Prostate gland (tissue), 2 donors: ENCODE measurements at regions not wholly inside any gene's neighbourhood (a gene's known extent, or its start where the extent isn't known, plus 50 kb on each side); places are given as distances from the start of the nearest gene placed in this dataset.

Experiments
- DNase-seq: peaks from one replicate; pipeline ENCODE4 v3.0.0-alpha.2; 2019; ENCODE audit warnings: low spot score
- H3K27ac ChIP-seq, 2 donors: fragments of 200-600 bp; sonication (generic); 2 replicates each; pipeline ENCODE4 v1.5.1; 2017 to 2019
- H3K27me3 ChIP-seq: fragments of 200-600 bp; sonication (generic); replicated peaks from 2 replicates; pipeline ENCODE4 v1.5.1; 2019; ENCODE audit not compliant: insufficient read depth
- H3K36me3 ChIP-seq, 2 donors: fragments of 200-600 bp; sonication (generic); 1 replicate in 1 of 2; 2 replicates in 1 of 2; pipeline versions ENCODE4 v1.5.1 to v1.8.1; 2017 to 2019
- H3K4me1 ChIP-seq: fragments of 200-600 bp; sonication (generic); replicated peaks from 2 replicates; pipeline ENCODE4 v1.5.1; 2019
- H3K4me3 ChIP-seq, 2 donors: fragments of 200-600 bp; sonication (generic); 2 replicates each; pipeline ENCODE4 v1.5.1; 2017 to 2019
- H3K9me3 ChIP-seq: fragments of 200-600 bp; sonication (generic); 2 replicates; pipeline ENCODE4 v1.5.1; 2017
- POLR2A ChIP-seq: fragments of 450-650 bp; IDR thresholded peaks from one replicate; pipeline ENCODE4 v1.6.1; 2016; ENCODE audit warnings: antibody characterized with exemption, mild to moderate bottlenecking
- POLR2AphosphoS5 ChIP-seq: sonication (generic); formaldehyde crosslinking; IDR thresholded peaks from one replicate; pipeline ENCODE4 v1.6.1; 2017; ENCODE audit warnings: antibody characterized with exemption
- WGBS: methylation state at CpG from one replicate; pipeline ENCODE4 v1.1.5; 2018; 5-methylcytosine and 5-hydroxymethylcytosine counted together
- intact Hi-C: fragments of 100-400 bp; cut with DNase I; formaldehyde crosslinking; loops from one replicate; pipeline ENCODE4 v1.14.2; 2022
- TF ChIP-seq, protein P1 (sequence below), 4 experiments: fragments of 200-600 bp in 2 of 4; fragments of 450-650 bp in 2 of 4; sonication (generic) in 2 of 4; IDR thresholded peaks; 1 replicate in 3 of 4; 2 replicates in 1 of 4; pipeline ENCODE4 v1.5.1; 2016 to 2019; ENCODE audit warnings: antibody characterized with exemption in 4 of 4, mild to moderate bottlenecking in 2 of 4, moderate library complexity in 2 of 4

DNA sequence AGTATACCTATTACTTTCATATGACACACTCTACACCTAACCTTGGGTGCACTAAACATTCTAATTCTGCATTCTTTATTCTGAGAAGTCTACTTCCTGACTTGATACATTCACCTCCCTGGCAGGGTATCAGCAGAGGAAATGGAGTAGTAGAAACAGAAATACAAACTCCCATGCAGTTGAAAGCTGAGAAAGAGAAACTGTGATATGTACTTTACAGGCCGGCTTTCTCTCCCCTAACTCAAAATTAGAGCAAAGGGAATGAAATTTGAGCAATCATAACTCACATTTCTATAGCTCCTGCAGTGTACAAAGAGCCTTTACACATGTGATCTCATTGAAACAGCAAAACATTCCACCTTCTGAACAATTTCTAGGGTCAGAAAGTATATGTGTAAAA is 135.5 kb upstream of the COL8A1 start:
- Histone ChIP-seq H3K27ac (no peak overlapping the region), H3K9me3 (no peaks in the 10 kb centered on the region), H3K27me3 (no peaks in the 10 kb centered on the region), H3K36me3 (no peaks in the 10 kb centered on the region), H3K4me3 (no peak overlapping the region), H3K4me1 (no peaks in the 10 kb centered on the region)
- no peak for DNase-seq
- no peak for TF ChIP-seq POLR2AphosphoS5
- TF ChIP-seq, protein P1, sequence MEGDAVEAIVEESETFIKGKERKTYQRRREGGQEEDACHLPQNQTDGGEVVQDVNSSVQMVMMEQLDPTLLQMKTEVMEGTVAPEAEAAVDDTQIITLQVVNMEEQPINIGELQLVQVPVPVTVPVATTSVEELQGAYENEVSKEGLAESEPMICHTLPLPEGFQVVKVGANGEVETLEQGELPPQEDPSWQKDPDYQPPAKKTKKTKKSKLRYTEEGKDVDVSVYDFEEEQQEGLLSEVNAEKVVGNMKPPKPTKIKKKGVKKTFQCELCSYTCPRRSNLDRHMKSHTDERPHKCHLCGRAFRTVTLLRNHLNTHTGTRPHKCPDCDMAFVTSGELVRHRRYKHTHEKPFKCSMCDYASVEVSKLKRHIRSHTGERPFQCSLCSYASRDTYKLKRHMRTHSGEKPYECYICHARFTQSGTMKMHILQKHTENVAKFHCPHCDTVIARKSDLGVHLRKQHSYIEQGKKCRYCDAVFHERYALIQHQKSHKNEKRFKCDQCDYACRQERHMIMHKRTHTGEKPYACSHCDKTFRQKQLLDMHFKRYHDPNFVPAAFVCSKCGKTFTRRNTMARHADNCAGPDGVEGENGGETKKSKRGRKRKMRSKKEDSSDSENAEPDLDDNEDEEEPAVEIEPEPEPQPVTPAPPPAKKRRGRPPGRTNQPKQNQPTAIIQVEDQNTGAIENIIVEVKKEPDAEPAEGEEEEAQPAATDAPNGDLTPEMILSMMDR (IDR thresholded peaks at IDR 0.05) = no peak
- no peak for TF ChIP-seq POLR2A
- intact Hi-C loops = loop anchor here (10.0 kb wide), 2 partner anchors 132 to 242 kb away; partner anchors contain the start of gene COL8A1
- 78% methylated on average over 1 of the region's 1 CpG for WGBS

DNA sequence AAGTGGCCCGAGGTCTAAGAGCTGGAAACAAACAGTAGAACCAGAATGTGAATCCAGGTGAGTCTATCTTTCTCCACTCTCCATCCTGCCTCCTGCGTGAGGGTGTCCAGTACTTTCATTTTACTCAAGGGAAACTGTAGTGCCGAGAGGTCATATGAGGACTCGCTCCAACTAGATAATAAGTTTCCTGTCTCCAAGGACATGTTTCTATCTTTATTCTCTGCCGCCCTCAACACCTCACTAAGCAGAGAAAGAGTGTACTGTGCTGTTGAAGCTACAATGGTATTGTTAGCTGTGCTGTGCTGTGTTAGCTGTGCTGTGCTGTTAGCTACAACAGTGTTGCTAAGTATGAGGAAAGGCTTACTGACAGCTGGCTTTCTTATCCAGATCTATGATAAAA is 137.9 kb upstream of the COL8A1 start:
- intact Hi-C loops = loop anchor here (10.0 kb wide), 2 partner anchors 134 to 244 kb away; partner anchors contain the start of gene COL8A1
- no peak for DNase-seq
- WGBS = 83% methylated on average over 5 of the region's 5 CpGs
- H3K27ac ChIP-seq = no peak overlapping the region
- TF ChIP-seq POLR2AphosphoS5 (no peak), POLR2A (no peak)
- TF ChIP-seq, protein P1 (IDR thresholded peaks at IDR 0.05) = no peak
- no peak overlapping the region for H3K4me3 ChIP-seq
- no peaks in the 10 kb centered on the region for H3K36me3 ChIP-seq
- H3K27me3 ChIP-seq = no peaks in the 10 kb centered on the region
- H3K9me3 ChIP-seq = no peaks in the 10 kb centered on the region
- no peaks in the 10 kb centered on the region for H3K4me1 ChIP-seq

DNA sequence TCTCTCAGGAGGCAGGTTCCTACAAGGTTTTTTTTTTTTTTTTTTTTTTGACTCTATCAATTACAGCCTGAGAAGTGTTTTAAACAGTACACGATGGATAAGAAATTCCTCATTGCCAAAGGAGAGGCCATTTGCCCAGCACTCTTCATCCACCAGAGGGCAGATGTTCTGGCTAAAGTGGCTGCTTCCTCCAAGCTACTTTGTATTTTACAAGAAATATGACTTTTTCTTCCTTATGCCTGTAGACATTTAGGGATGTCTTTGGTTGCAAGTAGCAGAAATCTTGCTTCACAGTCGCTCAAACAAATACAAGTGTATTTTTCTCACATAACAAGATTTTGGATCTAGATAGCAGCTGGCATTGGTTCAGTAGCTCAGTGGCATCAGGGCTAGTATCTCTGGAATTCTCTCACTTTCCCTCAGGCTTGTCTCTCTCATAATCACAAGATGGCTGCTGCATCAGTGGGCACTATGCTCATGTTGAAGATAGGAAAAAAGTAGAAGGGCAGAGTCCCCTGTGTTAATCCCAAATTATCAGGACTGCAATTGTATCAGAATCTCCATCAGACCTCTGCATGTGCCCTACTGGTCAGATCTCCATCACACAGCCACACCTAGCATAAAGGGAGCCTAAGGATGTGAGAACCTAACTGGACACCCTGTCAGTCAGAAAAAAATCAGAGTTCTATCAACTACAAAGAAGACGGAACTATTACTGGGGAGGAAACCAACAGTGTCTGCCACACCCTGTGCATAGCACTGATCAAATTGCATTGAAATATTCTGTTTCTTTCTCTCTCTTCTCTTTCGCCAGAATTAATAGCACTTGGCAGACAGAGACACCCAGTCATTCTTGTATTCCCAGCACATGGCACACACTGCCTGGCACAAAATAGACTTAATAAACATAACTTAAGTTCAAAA is 138.9 kb upstream of the COL8A1 start:
- Histone ChIP-seq H3K36me3 (no peaks in the 10 kb centered on the region), H3K27me3 (no peaks in the 10 kb centered on the region), H3K4me1 (no peaks in the 10 kb centered on the region), H3K27ac (no peak overlapping the region), H3K9me3 (no peaks in the 10 kb centered on the region), H3K4me3 (no peak overlapping the region)
- intact Hi-C loops = loop anchor here (10.0 kb wide), 2 partner anchors 135 to 245 kb away; partner anchors contain the start of gene COL8A1
- DNase-seq = no peak
- TF ChIP-seq, protein P1 (IDR thresholded peaks at IDR 0.05) = peak; percentile 11 to 62 (median 49)
- no peak for TF ChIP-seq POLR2AphosphoS5
- no peak for TF ChIP-seq POLR2A
- WGBS = 28% methylated on average over 4 of the region's 4 CpGs

DNA sequence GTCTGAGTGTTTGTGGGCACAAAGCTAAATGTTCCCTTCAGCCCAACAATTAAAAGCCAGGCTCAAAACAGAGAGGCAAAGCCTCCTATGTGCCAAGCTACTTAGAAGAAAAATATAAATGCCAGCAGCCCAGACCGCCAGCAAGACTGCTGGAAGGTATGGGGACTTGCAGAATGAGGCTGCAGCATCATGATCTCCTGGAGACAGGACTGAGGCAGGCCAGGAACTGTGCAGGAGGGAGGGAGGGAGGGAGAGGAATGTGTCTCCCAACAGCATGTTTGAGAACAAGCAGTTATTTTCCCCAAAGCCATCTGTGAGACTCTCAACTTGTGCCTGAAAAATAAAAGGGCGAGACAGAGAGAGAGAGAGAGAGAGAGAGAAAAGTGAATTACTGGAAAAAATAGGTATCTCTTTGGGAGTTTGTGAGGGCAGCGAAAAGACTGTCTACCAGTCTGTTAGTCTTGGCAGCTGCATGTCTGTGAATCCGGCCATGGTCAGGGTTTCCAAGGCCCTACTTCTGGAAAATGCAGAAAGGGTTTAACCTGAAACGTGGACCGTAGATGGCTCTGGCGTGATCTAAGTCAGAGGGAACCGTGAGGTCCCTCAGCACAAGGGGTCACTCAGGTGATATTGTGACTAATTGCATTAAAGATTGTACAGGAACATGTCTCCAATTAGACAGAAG is 139.7 kb upstream of the COL8A1 start:
- Histone ChIP-seq H3K36me3 (no peaks in the 10 kb centered on the region), H3K9me3 (no peaks in the 10 kb centered on the region), H3K27me3 (no peaks in the 10 kb centered on the region), H3K4me1 (no peaks in the 10 kb centered on the region), H3K27ac (no peak overlapping the region), H3K4me3 (no peak overlapping the region)
- TF ChIP-seq POLR2A (no peak), POLR2AphosphoS5 (no peak)
- TF ChIP-seq, protein P1 (IDR thresholded peaks at IDR 0.05) = no peak
- DNase-seq = no peak
- intact Hi-C loops = no loop called here
- 80% methylated on average over 8 of the region's 8 CpGs for WGBS
